GM12892 (cell line): ENCODE measurements at regions not wholly inside any gene's neighbourhood (a gene's known extent, or its start where the extent isn't known, plus 50 kb on each side); places are given as distances from the start of the nearest gene placed in this dataset.

Experiments
- DNase-seq: peaks from one replicate; pipeline ENCODE4 v3.0.0; 2011; ENCODE audit not compliant: insufficient read length
- FAIRE-seq: peaks from 2 replicates; lab custom pipeline; 2011; peaks lifted over from hg19 to GRCh38; lab: Jason Lieb, UNC
- POLR2A ChIP-seq: IDR thresholded peaks from 2 replicates; pipeline ENCODE4 v1.6.1; 2011; ENCODE audit warnings: low read depth, low read length, control low read depth
- POLR2AphosphoS5 ChIP-seq: IDR thresholded peaks from 2 replicates; pipeline ENCODE4 v1.6.1; 2011; ENCODE audit warnings: low read depth, low read length, control low read depth
- TAF1 ChIP-seq: IDR thresholded peaks from 2 replicates; pipeline ENCODE4 v1.6.1; 2011; ENCODE audit warnings: low read depth, mild to moderate bottlenecking, control low read depth, low read length, borderline replicate concordance

- FAIRE-seq, result peak; percentile 24
- no peak for TF ChIP-seq TAF1
- TF ChIP-seq POLR2A, result no peak
- no peak for TF ChIP-seq POLR2AphosphoS5
- DNase-seq, result no peak
These were observed 432.1 kb upstream of the DCC start for GRCh38 chr18:51907687-51908597.

- DNase-seq (no peak), FAIRE-seq (no peak)
- TF ChIP-seq POLR2A (no peak), TAF1 (no peak), POLR2AphosphoS5 (no peak)
These were observed 431.4 kb upstream of the DCC start for GRCh38 chr18:51908598-51908944.

GRCh38 chr18:51911584-51911983 lies 428.4 kb upstream of the DCC start:
- FAIRE-seq, result no peak
- no peak for DNase-seq
- TF ChIP-seq POLR2A, result no peak
- no peak for TF ChIP-seq POLR2AphosphoS5
- no peak for TF ChIP-seq TAF1

GRCh38 chr18:51912381-51912780 lies 427.6 kb upstream of the DCC start:
- no peak for TF ChIP-seq POLR2A
- no peak for TF ChIP-seq TAF1
- TF ChIP-seq POLR2AphosphoS5, result no peak
- FAIRE-seq (no peak), DNase-seq (no peak)

- no peak for FAIRE-seq
- no peak for DNase-seq
- TF ChIP-seq POLR2A (no peak), TAF1 (no peak), POLR2AphosphoS5 (no peak)
These were observed 424.8 kb upstream of the DCC start for GRCh38 chr18:51915176-51915575.

- no peak for DNase-seq
- TF ChIP-seq POLR2AphosphoS5, result no peak
- TF ChIP-seq POLR2A, result no peak
- no peak for TF ChIP-seq TAF1
- FAIRE-seq, result no peak
These were observed 418.1 kb upstream of the DCC start for GRCh38 chr18:51921862-51922261.

- DNase-seq, result no peak
- no peak for FAIRE-seq
- TF ChIP-seq POLR2A (no peak), TAF1 (no peak), POLR2AphosphoS5 (no peak)
These were observed 406.1 kb upstream of the DCC start for GRCh38 chr18:51933903-51934302.

GRCh38 chr18:51936115-51936514 lies 403.9 kb upstream of the DCC start:
- no peak for TF ChIP-seq POLR2A
- TF ChIP-seq POLR2AphosphoS5, result no peak
- TF ChIP-seq TAF1, result no peak
- FAIRE-seq (no peak), DNase-seq (no peak)

GRCh38 chr18:51941999-51942398 lies 398.0 kb upstream of the DCC start:
- DNase-seq (no peak), FAIRE-seq (peak; percentile 68)
- TF ChIP-seq POLR2AphosphoS5, result no peak
- TF ChIP-seq TAF1, result no peak
- no peak for TF ChIP-seq POLR2A

GRCh38 chr18:51943281-51943680 lies 396.7 kb upstream of the DCC start:
- TF ChIP-seq TAF1 (no peak), POLR2A (no peak), POLR2AphosphoS5 (no peak)

GRCh38 chr18:51946946-51947345 lies 393.1 kb upstream of the DCC start:
- DNase-seq, result no peak
- peak; percentile 17 for FAIRE-seq
- TF ChIP-seq TAF1 (no peak), POLR2A (no peak), POLR2AphosphoS5 (no peak)

More at GRCh38 chr18:51943281-51943680, 396.7 kb upstream of the DCC start:
- DNase-seq (no peak), FAIRE-seq (no peak)

- FAIRE-seq, result no peak
- DNase-seq, result no peak
- TF ChIP-seq TAF1 (no peak), POLR2AphosphoS5 (0 out of 2 replicates have a peak, but pooled peaks have one; percentile 12), POLR2A (peak; percentile 21; the same call in 1 of the 2 replicates)
These were observed 387.2 kb upstream of the DCC start for GRCh38 chr18:51952844-51953243.

- TF ChIP-seq POLR2AphosphoS5 (peak; percentile 42; the same call in 1 of the 2 replicates), TAF1 (no peak)
- FAIRE-seq, result peak; percentile 78
- no peak for DNase-seq
These were observed 386.5 kb upstream of the DCC start for GRCh38 chr18:51953521-51953920.

GRCh38 chr18:51955136-51955535 lies 384.9 kb upstream of the DCC start:
- peak; percentile 72 for FAIRE-seq
- TF ChIP-seq TAF1 (no peak), POLR2AphosphoS5 (no peak), POLR2A (no peak)

More at GRCh38 chr18:51955136-51955535, 384.9 kb upstream of the DCC start:
- DNase-seq, result no peak
